ENCODE measurements at regions not wholly inside any gene's neighbourhood (a gene's known extent, or its start where the extent isn't known, plus 50 kb on each side); places are given as distances from the start of the nearest gene placed in this dataset.

GRCh38 chr6:48176645-48177308 lies 65.8 kb upstream of the PTCHD4 start:
- peaks cover 0 to 5% (median 0%) of the 10 kb centered on the region in 8 donors for H3K9me3 Mint-ChIP-seq
- Histone ChIP-seq H3K27ac (ENCODE audit: low read depth, low read length) (no peak overlapping the region), H3K36me3 (ENCODE audit: insufficient read depth, low read length) (no peaks in the 10 kb centered on the region), H3K9me3 (ENCODE audit: control insufficient read depth in 1 of 2, low read length in 2 of 2) (no peaks in the 10 kb centered on the region), H3K27me3 (ENCODE audit: insufficient read depth, low read length) (no peaks in the 10 kb centered on the region), H3K4me3 (ENCODE audit: low read length in 2 of 2) (no peak overlapping the region), H3K4me1 (ENCODE audit: insufficient read depth, low read length) (no peaks in the 10 kb centered on the region)
- H3K4me1 Mint-ChIP-seq = no peaks in the 10 kb centered on the region
- no peak overlapping the region for H3K4me3 Mint-ChIP-seq
- H3K36me3 Mint-ChIP-seq = no peaks in the 10 kb centered on the region
- DNase-seq = no peak
- ChIA-PET CTCF (ENCODE audit: partially characterized antibody) (no interaction called here), POLR2A (ENCODE audit: partially characterized antibody) (no interaction called here)
- H3K27ac Mint-ChIP-seq = no peak overlapping the region
- no peaks in the 10 kb centered on the region for H3K27me3 Mint-ChIP-seq
- intact Hi-C loops (cut with micrococcal nuclease) = no loop called here

DNA sequence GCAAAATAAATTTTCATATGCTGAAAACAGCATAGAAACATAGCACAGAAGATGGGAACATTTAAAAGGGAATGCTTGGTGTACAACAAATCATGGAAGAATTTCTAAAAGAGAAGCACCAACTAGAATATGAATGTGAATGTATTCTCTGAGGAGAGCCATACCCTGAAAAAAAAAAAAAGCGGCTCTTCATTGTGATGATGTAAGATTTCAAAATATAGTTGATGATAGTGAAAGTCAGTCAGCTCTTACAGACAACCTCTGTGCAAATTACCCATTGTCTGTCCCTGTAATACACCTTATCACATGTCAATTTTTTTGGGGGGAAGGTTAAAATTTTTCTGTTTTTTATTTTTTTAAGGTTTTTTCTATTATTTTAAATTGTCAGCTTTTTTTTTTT lies 58.6 kb upstream of the PTCHD4 start:
- no peak overlapping the region for H3K4me3 ChIP-seq (ENCODE audit: low read length in 2 of 2)
- Mint-ChIP-seq H3K9me3 (peaks cover 0 to 8% (median 0%) of the 10 kb centered on the region in 8 donors), H3K4me3 (no peak overlapping the region), H3K4me1 (no peaks in the 10 kb centered on the region), H3K36me3 (no peaks in the 10 kb centered on the region), H3K27me3 (no peaks in the 10 kb centered on the region), H3K27ac (no peak overlapping the region)
- POLR2A ChIA-PET (ENCODE audit: partially characterized antibody) = no interaction called here
- no peak overlapping the region for H3K27ac ChIP-seq (ENCODE audit: low read depth, low read length)
- no peaks in the 10 kb centered on the region for H3K4me1 ChIP-seq (ENCODE audit: insufficient read depth, low read length)
- intact Hi-C loops (cut with micrococcal nuclease) = no loop called here
- no peak for DNase-seq
- CTCF ChIA-PET (ENCODE audit: partially characterized antibody) = no interaction called here
- no peaks in the 10 kb centered on the region for H3K9me3 ChIP-seq (ENCODE audit: control insufficient read depth in 1 of 2, low read length in 2 of 2)
- H3K36me3 ChIP-seq (ENCODE audit: insufficient read depth, low read length) = no peaks in the 10 kb centered on the region
- H3K27me3 ChIP-seq (ENCODE audit: insufficient read depth, low read length) = no peaks in the 10 kb centered on the region
